Activated CD8-positive, alpha-beta memory T cell treated with anti-CD3 and anti-CD28 coated beads for 1 hour (primary cell): ENCODE measurements at regions not wholly inside any gene's neighbourhood (a gene's known extent, or its start where the extent isn't known, plus 50 kb on each side); places are given as distances from the start of the nearest gene placed in this dataset.
"Not testable (repeated sequence)": the region's sequence is repeated elsewhere in the genome, so short reads cannot be mapped to it uniquely, and the experiment has no call there.

Experiments used
- DNase-seq, 2 donors: peaks; one replicate each; pipeline ENCODE4 v3.0.0-alpha.2; 2020; ENCODE audit warnings: low read depth in 1 of 2; ENCODE audit errors: extremely low read depth in 1 of 2

DNA sequence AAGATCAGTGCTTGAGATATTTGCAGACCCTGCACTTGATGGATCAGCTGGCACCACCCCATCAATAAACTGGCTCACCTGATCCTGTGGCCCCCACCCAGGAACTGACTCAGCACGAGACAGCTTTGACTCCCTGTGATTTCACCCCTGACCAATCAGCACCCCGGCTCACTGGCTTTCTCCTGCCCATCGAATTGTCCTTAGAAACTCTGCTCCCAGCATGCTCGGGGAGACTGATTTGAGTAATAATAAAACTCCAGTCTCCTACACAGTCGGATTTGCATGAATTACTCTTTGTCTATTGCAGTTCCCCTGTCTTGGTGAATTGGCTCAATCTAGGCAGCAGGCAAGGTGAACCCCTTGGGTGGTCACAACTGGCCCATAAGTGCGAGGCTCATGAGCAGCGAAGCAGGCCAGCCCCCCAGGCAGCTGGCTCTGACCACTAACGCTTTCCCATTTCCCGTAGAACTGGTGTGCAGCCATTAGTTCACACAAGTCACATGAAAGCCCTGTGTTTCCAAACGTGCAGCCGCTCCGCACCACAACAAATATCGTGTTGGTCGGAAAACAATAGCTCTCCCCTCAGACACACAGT is 79.6 kb downstream of the RSPH3 start:
- no peak for DNase-seq

DNA sequence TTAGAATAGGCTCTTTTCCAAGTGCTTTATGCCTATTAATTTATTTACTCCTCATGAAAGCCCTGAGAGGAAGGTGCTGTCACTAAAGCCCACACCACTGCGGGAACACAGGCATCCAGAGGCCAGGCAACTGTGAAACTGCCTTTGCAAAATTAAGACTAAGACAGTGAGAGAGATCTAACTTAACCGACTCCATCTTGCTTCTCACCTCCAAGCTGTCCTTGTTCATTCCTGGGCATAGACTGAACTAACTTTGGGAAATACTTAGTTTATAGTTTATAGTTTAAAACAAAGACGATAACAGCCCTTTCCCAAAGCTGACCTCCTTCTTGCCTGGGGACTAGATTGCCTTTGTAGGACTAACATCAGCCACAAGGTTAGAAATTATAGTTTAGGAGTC is 80.1 kb downstream of the RSPH3 start:
- no peak for DNase-seq

DNA sequence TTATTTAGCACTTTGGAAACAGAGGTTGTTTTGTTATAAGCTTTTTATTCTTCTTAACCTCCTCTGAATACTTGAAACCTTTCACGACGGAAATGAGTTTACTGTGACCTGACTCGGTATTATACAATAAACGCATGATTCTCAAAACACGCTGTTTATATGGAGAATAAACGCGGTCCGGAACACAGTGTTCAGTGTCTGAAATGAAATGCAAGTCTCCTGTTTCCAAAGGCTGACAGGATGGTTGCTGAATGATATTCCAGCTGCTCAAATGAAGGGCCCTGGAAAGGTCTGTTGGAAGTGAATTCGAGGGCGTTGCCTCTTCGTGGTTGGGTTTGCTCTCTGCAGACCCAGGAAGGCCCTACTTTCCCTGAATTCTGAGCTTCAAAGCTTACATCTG is 83.4 kb downstream of the RSPH3 start:
- DNase-seq, result no peak

DNA sequence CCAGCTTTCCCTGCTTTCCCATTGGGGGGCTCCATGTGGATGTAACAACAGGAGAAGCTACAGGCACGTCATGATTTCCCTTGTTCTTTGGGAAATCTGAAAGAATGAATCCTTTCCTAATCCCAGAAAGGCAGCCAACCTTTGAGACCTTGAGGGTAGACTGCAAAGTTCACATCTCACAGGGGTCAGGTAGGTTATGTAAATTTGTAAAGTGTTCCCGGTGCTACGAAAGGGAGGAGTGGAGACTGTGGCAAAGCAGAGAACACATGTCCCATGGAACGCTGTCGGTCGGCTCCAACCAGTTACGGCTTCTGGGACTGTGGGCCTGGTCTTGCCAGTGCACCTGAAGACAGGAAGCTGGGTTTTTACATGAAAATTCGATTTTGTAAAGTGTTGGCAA is 85.1 kb downstream of the RSPH3 start:
- no peak for DNase-seq

DNA sequence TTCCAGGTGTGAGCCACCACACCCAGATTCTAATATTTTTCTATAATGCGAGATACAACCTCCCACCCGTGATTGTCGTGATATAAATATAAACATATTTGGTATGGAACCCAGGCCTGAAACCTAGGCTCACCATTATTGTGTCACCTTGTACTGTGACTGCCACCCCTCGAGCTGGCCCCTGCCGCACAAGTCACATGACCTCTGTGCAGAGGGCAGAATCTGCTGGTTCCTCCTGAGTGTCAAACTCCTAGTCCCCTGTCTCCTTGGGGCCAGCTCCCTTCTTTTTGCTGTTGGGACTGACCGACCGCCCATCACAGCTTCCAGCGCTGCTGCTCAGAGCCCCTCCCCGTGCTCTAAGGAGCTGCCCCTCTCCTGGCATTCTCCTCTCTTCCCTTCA is 86.4 kb downstream of the RSPH3 start:
- DNase-seq, result no peak

DNA sequence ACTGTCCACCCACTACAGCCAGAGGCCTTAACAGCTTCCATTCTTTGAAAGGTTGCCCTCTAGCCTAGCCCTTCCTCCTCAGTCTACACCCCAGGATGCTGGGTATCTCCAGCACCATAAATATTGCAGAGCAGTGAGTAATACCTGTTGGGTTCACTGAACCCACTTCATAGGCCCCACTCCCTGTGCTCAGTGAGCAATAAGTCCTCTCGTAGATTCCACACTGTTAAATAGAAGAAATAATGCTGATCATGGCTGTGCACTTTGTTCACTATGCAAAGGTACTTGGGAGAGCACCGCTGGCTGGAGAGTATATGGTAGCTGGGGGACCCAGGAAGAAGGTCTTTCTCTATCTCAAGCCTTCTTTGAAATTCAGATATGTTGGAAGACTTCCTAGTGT is 87.3 kb downstream of the RSPH3 start:
- DNase-seq, result no peak

DNA sequence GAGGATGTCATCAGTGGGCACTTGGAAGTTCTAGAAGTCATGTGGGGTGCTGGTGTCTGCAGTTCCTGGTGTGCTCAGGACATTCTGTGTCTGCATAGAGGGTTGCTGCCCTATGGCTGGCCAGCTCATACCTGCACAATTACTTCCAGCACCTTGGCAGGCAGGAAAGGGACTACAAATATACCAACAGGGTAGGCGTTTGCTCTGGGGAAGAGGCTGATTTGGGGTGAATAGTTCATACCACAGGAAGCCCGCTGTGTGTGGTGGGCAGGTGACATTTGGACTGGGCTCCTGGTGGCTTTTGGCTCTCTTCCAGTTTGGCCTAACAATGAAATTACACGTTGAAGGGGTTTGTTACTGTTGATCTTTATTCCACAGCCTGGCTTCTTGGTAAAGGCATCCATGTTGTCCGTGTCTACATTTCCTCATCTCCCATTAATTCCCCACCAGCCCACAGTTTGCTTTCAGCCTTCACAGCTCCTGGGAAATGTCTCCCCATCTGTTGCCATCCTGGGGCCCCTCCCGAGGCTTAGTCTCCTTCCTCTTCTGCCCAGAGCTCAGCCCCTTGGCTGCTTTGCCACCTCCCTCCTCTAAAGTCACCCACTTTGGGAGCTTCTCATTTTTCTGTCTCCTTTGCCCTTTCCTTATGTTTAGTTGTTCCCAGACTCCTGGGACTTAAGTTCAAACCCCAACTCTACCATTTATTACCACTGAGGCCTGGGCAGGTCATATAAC is 88.1 kb downstream of the RSPH3 start:
- no peak for DNase-seq

DNA sequence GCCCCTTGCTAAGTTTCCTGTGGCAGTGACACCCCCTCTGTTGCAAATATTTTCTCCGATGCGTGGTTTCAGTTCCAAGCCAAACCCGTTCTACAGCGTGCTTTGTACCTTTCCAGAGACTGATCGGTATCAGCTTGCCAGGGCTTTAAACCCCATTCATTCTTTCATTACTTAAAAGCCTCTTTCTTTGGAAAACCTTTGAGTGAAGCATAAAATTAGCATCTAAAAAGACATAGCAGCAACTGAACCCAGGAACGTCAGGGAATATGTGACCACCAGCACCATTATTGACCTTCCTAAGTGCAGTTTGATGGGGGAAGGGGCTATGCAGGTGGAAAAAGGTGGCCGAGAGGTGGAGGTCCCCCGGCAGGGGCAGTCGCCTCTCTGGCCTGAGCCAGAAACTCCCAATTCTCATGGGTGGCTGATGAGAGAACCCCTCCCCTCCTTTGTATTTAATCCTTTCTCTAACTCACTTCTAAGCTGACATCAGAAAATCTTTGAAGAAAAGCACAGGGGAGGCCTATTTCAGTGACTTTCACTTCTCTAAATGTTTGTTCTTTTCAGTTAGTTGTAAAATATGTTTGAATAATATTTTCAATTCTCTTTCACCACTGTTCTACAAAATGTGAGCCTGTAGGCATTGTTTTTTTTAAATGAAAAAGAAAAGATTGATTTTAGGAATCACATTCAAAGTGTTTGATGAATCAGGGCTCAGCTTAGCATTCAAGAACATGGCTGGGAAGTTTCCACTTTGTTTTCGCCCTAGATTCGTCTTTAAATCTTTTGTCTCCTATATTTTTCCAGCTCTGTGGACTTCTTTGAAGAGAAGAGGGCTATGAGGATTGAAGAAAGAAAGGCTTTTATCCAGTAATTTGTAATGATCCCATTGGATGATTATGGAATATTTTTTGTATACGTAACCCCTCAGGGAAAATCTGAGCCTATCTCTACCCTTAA is 89.2 kb downstream of the RSPH3 start:
- DNase-seq, result no peak

DNA sequence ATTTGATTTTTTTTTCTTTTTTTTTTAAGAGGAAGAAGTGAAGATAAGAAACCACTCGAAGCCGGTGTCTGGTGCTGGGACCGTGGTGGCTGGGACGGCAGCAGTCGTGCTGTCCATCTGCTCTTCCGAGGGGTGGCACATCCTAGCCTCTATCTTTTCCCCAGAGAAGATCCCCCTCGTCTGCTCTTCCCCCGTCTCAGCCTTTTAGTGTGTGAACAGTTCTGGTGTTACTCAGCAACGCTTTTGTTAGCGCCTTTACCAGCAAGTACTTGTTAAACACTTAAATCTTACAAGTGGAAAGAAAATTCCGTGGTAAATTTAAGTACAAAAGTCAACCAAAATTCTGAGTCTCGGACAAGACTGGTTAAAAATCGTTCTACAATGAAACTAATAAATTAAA is 90.1 kb downstream of the RSPH3 start:
- DNase-seq, result no peak

DNA sequence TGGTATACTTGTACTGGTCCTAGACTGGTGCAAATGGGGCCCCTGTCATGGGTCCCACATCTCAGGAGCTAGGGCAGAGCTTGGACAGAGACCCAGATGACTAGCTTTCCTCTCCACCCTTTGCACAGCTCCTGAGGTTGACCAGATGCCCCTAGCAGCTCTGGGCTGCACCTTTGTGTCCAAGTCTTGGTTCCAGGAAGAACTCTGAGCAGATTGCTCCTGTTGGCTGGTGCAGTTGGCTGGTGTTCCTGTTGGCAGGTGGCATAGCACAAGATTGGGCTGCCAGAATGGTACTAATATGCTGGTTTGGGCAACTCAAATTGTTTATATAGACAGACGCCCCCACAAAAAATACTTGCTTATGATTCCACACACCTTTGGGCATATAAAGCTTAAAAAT is 89.4 kb upstream of the EZR start:
- no peak for DNase-seq

DNA sequence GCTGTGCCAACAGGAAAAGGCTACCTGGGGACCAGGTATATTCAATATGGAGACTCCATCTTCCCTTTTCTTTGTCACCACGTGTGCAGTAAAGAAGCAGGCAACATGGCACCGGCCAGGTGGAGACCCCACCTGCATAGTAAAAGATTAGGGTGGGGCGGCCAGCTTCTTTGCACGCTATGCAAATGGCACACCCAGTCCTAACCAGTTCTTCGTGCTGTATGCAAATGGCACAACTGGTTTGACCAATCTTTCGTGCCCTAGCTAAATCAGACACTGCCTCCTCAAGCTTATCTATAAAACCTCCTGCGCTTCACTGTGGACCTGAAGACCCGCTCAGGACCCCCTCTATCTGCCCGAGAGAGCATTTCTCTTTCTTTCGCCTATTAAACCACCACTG is 88.8 kb upstream of the EZR start:
- no peak for DNase-seq

DNA sequence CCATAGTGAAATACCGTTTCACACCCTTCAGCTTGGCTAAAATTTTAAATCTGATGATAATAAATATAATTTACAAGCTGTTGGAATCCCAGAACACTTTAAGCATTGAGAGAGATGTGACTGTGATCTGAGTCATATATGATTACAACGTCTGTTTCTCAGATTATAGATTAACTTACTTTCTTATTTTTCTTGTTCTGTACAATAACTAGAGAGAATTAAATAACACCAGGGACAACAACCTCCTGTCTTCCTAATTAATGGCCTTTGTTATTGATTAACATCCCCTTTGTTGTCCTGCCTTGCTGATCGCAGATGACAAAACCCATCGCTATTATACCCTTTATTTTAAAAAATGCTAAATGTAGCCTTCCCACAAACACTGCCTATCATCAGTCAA is 87.8 kb upstream of the EZR start:
- DNase-seq, result no peak

DNA sequence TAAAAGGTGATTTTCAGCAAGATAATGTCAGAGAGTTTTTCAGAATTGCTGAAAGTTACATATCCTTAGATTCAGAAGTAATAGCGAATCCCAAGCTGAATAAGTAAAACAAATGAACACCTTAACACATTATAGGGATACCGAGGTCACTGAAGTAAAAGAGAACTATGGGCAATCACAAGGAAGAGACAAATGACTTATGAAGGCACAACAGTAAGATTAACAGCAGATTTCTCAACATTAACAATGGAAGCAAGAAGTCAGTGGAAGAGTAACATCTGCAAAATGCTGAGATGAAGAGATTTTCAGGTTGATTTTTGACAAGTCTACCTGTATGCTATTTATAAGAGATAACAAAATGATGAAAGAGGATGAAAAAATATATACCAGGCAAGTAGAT is 86.1 kb upstream of the EZR start:
- DNase-seq, result no peak

DNA sequence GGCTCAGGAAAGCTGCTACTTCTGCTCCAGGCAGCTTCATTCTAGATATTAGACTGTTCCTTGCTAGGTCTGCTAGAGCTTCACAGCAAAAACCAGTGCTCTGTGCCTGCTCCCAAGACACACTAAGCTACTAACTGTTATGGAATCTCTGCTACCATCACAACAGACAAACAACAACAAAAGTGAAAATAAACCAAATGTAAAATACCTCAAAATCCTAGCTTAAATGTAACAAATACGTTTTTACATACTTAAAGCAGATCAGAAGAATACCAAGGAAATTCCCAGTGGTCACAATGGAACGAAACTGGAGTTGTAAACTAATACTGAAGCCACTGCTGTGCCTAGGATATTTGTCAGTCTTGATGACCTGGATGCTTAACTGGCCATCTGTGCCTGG is 84.6 kb upstream of the EZR start:
- DNase-seq, result no peak

DNA sequence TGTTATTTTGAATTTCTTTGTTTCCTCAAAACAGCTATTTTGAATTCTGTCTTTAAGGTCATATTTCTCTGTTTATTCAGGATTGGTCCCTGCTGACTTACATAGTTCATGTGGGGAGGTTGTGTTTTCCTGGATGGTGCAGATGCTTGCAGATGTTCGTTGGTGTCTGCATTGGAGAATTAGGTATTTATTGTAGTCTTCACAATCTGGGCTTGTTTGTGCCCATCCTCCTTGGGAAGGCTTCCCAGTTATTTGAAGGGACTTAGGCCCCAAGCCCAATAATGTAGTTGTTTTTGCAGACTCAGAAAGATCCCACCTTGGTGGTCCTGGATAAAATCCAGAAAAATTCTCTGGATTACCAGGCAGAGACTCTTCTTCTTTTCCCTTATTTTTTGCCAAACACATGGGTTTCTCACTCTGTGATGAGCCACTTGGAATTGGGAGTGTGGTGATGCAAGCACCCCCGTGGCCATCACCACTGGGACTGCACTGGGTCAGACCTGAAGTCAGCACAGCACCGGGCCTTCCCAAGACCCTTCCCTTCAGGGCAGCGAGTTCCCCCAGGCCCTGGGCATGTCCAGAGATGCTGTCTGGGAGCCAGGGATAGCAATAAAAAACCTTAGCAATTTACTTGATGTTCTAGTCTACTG is 81.6 kb upstream of the EZR start:
- DNase-seq, result no peak

DNA sequence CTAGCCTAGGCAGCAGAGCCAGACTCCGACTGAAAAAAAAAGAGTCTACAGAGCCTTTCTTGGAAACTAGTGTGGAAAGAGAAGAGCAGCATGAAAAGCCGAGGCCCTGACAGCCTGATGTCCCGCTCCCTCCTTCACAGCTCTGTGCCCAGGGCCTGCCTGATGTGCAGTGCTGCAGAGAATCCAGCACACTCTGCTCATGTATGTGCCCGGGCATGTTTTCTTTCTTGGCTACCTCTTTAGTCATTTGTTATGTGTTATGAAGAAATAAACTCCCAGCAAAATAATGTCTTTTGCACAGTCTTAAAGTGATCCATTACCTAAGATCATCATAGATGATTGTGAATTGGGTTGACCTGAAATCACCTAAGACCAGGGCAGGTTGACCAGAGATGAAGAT is 78.1 kb upstream of the EZR start:
- no peak for DNase-seq

DNA sequence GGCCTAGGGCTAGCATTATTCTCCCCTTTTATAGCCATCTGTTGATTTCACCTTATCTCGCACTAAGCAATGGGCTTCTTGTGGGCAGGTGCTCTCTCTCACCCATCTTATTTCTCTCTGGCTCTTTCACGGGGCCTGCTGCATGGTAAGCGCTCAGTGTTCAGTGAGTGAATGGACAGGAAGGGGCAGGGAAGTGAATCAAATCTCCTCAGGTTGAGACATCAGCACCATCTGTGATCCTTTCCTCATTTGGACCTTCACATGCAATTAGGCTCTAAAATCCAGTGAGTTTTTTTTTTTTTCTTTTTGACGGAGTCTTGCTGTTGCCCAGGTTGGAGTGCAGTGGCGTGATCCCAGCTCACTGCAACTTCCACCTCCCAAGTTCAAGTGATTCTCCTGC is 76.5 kb upstream of the EZR start:
- no peak for DNase-seq

DNA sequence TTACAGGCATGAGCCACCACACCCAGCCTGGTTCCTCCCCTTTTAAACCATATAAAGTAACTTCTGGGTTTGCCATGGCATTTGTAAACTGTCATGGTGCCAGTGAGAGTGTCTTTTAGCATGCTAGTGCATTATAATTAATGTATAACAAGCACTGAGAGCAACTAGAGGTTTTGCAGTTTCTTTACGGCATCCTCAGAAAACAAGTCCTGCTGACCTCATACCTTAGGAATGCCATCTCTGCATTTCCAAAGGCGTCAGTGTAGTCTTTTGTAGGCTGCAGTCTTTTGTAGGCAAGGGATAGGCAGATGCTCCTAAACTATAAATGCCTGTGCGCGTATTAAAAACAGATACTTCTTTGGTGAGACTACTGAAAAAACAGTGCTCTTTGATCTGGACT is 75.0 kb upstream of the EZR start:
- DNase-seq, result no peak

DNA sequence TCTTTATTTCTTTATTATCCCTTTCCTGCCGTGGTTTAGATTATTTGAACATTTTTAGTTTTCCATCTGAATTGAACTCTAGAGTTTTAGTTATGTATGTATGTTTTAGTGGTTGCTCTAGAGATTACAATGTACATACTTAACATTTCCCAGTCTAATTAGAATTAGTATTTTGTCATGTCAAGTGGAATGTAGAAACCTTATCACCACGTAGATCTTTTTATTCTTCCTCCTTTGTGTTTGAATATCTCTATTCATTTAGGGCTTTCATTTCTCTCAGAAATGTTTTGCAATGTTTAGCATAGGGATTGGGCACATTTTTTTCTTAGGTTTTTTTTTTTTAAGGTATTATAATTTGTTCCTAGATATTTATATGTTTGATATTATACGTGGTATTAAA is 73.1 kb upstream of the EZR start:
- DNase-seq, result no peak

DNA sequence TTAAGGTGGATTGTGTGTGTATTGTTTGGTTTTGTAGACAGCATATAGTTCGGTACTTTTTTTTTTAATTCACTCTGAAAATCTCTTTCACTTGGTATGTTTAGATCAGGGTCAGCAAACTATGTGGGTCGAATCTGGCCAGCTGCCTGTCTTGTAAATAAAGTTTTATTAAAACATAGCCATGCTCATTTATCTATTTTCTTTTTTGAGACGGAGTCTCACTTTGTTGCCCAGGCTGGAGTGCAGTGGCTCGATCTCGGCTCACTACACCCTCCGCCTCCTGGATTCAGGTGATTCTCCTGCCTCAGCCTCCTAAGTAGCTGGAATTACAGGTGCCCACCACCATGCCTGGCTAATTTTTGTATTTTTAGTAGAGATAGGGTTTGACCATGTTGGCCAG is 72.4 kb upstream of the EZR start:
- not testable (repeated sequence) for DNase-seq

DNA sequence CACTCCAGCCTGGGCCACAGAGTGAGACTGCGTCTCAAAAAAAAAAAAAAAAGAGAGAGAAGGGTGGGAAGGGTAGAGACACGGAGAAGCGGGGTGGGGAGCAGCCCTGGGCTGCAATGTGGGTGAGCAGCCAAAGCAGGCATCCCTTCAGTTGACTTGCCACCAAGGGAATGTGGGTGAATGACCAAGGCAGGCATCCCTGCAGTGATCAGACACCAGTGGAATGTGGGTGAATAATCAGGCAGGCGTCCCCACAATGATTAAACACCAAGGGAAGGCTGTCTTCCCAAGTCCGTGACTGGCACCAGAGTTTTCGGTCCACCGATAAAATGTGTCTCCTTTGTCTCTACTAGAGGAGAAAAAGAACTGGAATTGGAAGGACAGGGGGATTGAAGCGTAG is 69.0 kb upstream of the EZR start:
- not testable (repeated sequence) for DNase-seq
